Neural progenitor cell (in vitro differentiated cells): ENCODE measurements at regions not wholly inside any gene's neighbourhood (a gene's known extent, or its start where the extent isn't known, plus 50 kb on each side); places are given as distances from the start of the nearest gene placed in this dataset.

Experiments used
- DNase-seq: peaks from one replicate; pipeline ENCODE4 v3.0.0-alpha.2; 2016; ENCODE audit warnings: low spot score
- H2AFZ ChIP-seq: fragments of 200-600 bp; sonication (generic); replicated peaks from 2 replicates; pipeline ENCODE4 v1.6.1; 2016; ENCODE audit warnings: antibody characterized with exemption
- H3F3A ChIP-seq: fragments of 200-600 bp; sonication (generic); 2 replicates; pipeline ENCODE4 v1.6.1; 2016; ENCODE audit warnings: antibody characterized with exemption, low read depth
- H3K27ac ChIP-seq: fragments of 200-600 bp; sonication (generic); 2 replicates; pipeline ENCODE4 v1.5.1; 2016; ENCODE audit warnings: mild to moderate bottlenecking
- H3K27me3 ChIP-seq: fragments of 200-600 bp; sonication (generic); 2 replicates; pipeline ENCODE4 v1.6.1; 2016; ENCODE audit warnings: mild to moderate bottlenecking, moderate library complexity
- H3K36me3 ChIP-seq: fragments of 200-600 bp; sonication (generic); 2 replicates; pipeline ENCODE4 v1.5.1; 2016
- H3K4me1 ChIP-seq: fragments of 200-600 bp; sonication (generic); 2 replicates; pipeline ENCODE4 v1.6.1; 2016; ENCODE audit warnings: mixed run types
- H3K4me2 ChIP-seq: fragments of 200-600 bp; sonication (generic); 2 replicates; pipeline ENCODE4 v1.6.1; 2016
- H3K4me3 ChIP-seq: fragments of 200-600 bp; sonication (generic); 2 replicates; pipeline ENCODE4 v1.5.1; 2016
- H3K79me2 ChIP-seq: fragments of 200-600 bp; sonication (generic); 2 replicates; pipeline ENCODE4 v1.6.1; 2016; ENCODE audit warnings: low read depth
- H3K9ac ChIP-seq: fragments of 200-600 bp; sonication (generic); 2 replicates; pipeline ENCODE4 v1.6.1; 2016
- H3K9me3 ChIP-seq: fragments of 200-600 bp; sonication (generic); 2 replicates; pipeline ENCODE4 v1.5.1; 2016; ENCODE audit warnings: low read depth
- H4K20me1 ChIP-seq: fragments of 200-600 bp; sonication (generic); 2 replicates; pipeline ENCODE4 v1.6.1; 2016; ENCODE audit warnings: low read depth
- H3K27ac Mint-ChIP-seq: 3 replicates; pipeline ENCODE4 v1.8.0; 2021; ENCODE audit warnings: mixed read lengths
- H3K27me3 Mint-ChIP-seq: 2 replicates; pipeline ENCODE4 v1.8.0; 2022; ENCODE audit warnings: low read depth, mild to moderate bottlenecking, inconsistent platforms, moderate library complexity, mixed read lengths; ENCODE audit not compliant: insufficient read depth
- H3K36me3 Mint-ChIP-seq: 3 replicates; pipeline ENCODE4 v1.8.0; 2021; ENCODE audit warnings: mixed read lengths
- H3K4me1 Mint-ChIP-seq: 3 replicates; pipeline ENCODE4 v1.8.0; 2021; ENCODE audit warnings: mixed read lengths
- H3K4me3 Mint-ChIP-seq: 3 replicates; pipeline ENCODE4 v1.8.0; 2021; ENCODE audit warnings: mild to moderate bottlenecking, moderate library complexity, mixed read lengths
- H3K9me3 Mint-ChIP-seq: 3 replicates; pipeline ENCODE4 v1.8.0; 2020; ENCODE audit warnings: mixed read lengths
- EZH2 ChIP-seq: fragments of 200-600 bp; sonication (generic); IDR thresholded peaks from 2 replicates; pipeline ENCODE4 v1.6.1; 2017; ENCODE audit warnings: antibody characterized with exemption, mild to moderate bottlenecking, moderate library complexity
- EZH2phosphoT487 ChIP-seq: fragments of 200-600 bp; sonication (generic); IDR thresholded peaks from 2 replicates; pipeline ENCODE4 v1.6.1; 2017; ENCODE audit warnings: antibody characterized with exemption
- TF ChIP-seq, protein P1 (sequence below): fragments of 200-600 bp; sonication (generic); IDR thresholded peaks from 2 replicates; pipeline ENCODE4 v1.5.1; 2017; ENCODE audit warnings: antibody characterized with exemption, mild to moderate bottlenecking

DNA sequence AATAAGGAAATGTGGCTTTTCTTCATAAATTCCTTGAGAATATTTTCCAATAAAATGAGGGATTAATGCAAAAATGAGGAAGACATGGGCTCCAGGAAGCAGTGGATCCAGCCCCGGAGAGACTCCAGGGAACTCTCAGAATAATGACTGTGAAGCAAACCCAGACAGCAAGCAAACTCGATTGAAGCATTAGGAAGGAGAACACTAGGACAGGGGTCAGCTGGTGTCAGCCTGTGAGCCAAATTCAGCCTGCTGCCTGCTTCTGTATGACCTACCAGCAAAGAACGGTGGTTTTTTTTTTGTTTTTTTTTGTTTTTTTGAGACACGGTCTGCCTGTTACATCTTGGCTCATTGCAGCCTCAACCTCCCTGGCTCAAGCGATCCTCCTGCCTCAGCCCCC lies 133.9 kb upstream of the FOXN2 start:
- peaks cover 5% of the 10 kb centered on the region for H3K9me3 Mint-ChIP-seq
- no peak overlapping the region for H3K9ac ChIP-seq
- H3K27ac Mint-ChIP-seq: peak overlapping the region; percentile 64
- H3K4me1 ChIP-seq: peaks cover 7% of the 10 kb centered on the region
- H3K79me2 ChIP-seq: no peaks in the 10 kb centered on the region
- no peaks in the 10 kb centered on the region for H3K36me3 Mint-ChIP-seq
- peaks cover under 1% of the 10 kb centered on the region for H3K27me3 Mint-ChIP-seq
- H3K4me1 Mint-ChIP-seq: peaks cover 2% of the 10 kb centered on the region
- H2AFZ ChIP-seq: no peak overlapping the region
- peaks cover 6% of the 10 kb centered on the region for H3F3A ChIP-seq
- DNase-seq: no peak
- H4K20me1 ChIP-seq: no peaks in the 10 kb centered on the region
- no peaks in the 10 kb centered on the region for H3K9me3 ChIP-seq
- H3K27ac ChIP-seq: no peak overlapping the region
- TF ChIP-seq EZH2phosphoT487: no peak
- TF ChIP-seq EZH2: no peak
- TF ChIP-seq, protein P1, sequence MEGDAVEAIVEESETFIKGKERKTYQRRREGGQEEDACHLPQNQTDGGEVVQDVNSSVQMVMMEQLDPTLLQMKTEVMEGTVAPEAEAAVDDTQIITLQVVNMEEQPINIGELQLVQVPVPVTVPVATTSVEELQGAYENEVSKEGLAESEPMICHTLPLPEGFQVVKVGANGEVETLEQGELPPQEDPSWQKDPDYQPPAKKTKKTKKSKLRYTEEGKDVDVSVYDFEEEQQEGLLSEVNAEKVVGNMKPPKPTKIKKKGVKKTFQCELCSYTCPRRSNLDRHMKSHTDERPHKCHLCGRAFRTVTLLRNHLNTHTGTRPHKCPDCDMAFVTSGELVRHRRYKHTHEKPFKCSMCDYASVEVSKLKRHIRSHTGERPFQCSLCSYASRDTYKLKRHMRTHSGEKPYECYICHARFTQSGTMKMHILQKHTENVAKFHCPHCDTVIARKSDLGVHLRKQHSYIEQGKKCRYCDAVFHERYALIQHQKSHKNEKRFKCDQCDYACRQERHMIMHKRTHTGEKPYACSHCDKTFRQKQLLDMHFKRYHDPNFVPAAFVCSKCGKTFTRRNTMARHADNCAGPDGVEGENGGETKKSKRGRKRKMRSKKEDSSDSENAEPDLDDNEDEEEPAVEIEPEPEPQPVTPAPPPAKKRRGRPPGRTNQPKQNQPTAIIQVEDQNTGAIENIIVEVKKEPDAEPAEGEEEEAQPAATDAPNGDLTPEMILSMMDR: no peak
- no peak overlapping the region for H3K4me3 ChIP-seq
- H3K4me3 Mint-ChIP-seq: no peak overlapping the region
- no peaks in the 10 kb centered on the region for H3K27me3 ChIP-seq
- no peaks in the 10 kb centered on the region for H3K36me3 ChIP-seq
- no peak overlapping the region for H3K4me2 ChIP-seq

DNA sequence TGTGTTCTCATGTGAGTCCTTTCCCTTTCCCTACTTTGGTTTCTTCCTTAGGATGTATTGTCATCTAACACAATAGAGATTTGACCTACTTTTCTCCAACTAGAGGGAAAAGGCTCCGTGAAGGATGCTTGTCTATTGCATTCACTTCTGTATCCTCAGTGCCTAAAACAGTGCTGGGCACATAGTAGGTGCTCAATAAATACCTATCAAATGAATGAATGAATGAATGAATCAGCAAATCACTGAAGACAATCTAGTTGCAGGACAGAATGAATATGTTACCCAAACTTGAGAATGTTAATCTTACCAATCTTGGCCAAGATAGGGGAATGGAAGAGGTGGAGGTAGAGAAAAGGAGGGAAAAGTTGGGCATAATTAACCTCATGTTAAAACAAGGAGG lies 131.2 kb upstream of the FOXN2 start:
- Histone ChIP-seq H4K20me1 (no peaks in the 10 kb centered on the region), H3K9me3 (no peaks in the 10 kb centered on the region), H3K79me2 (no peaks in the 10 kb centered on the region), H3K4me1 (peaks cover 25% of the 10 kb centered on the region), H3K4me3 (no peak overlapping the region), H3K4me2 (no peak overlapping the region), H3K27me3 (no peaks in the 10 kb centered on the region), H2AFZ (no peak overlapping the region), H3F3A (peaks cover 6% of the 10 kb centered on the region), H3K27ac (no peak overlapping the region), H3K36me3 (no peaks in the 10 kb centered on the region), H3K9ac (no peak overlapping the region)
- no peaks in the 10 kb centered on the region for H3K27me3 Mint-ChIP-seq
- peaks cover 5% of the 10 kb centered on the region for H3K9me3 Mint-ChIP-seq
- no peak overlapping the region for H3K4me3 Mint-ChIP-seq
- no peaks in the 10 kb centered on the region for H3K36me3 Mint-ChIP-seq
- TF ChIP-seq EZH2 (no peak), EZH2phosphoT487 (no peak)
- TF ChIP-seq, protein P1: no peak
- DNase-seq: no peak
- H3K27ac Mint-ChIP-seq: no peak overlapping the region
- peaks cover 2% of the 10 kb centered on the region for H3K4me1 Mint-ChIP-seq

DNA sequence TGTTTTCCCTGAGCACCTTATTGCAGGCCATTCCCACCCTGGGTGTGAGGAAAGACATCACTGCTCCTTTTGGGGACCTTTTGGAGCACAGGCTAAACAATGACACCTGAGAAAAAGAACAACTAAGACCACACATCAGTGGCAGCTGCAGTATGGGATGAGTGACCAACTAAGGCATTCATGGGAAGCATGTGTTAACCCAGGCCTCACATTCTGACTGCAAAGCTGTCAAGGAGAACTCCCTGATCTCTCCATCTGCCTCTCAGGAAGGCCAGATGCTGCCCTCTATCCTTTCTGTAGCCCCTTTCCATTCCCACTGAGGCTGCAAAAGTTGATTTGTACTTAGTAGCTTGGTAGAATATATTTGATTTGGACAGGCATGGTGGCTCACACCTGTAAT lies 130.5 kb upstream of the FOXN2 start:
- no peaks in the 10 kb centered on the region for H4K20me1 ChIP-seq
- no peak overlapping the region for H3K4me2 ChIP-seq
- H3K9ac ChIP-seq: no peak overlapping the region
- no peak overlapping the region for H3K27ac Mint-ChIP-seq
- no peaks in the 10 kb centered on the region for H3K79me2 ChIP-seq
- H3K27me3 ChIP-seq: no peaks in the 10 kb centered on the region
- H3K9me3 Mint-ChIP-seq: peaks cover 2% of the 10 kb centered on the region
- H3K4me3 ChIP-seq: no peak overlapping the region
- peaks cover 6% of the 10 kb centered on the region for H3F3A ChIP-seq
- H2AFZ ChIP-seq: no peak overlapping the region
- H3K4me3 Mint-ChIP-seq: no peak overlapping the region
- no peaks in the 10 kb centered on the region for H3K36me3 Mint-ChIP-seq
- TF ChIP-seq EZH2 (no peak), EZH2phosphoT487 (no peak)
- TF ChIP-seq, protein P1: no peak
- no peaks in the 10 kb centered on the region for H3K36me3 ChIP-seq
- H3K27me3 Mint-ChIP-seq: no peaks in the 10 kb centered on the region
- H3K9me3 ChIP-seq: no peaks in the 10 kb centered on the region
- DNase-seq: no peak
- H3K4me1 ChIP-seq: peaks cover 25% of the 10 kb centered on the region
- H3K4me1 Mint-ChIP-seq: peaks cover 2% of the 10 kb centered on the region
- no peak overlapping the region for H3K27ac ChIP-seq
